ENCODE measurements at regions not wholly inside any gene's neighbourhood (a gene's known extent, or its start where the extent isn't known, plus 50 kb on each side); places are given as distances from the start of the nearest gene placed in this dataset.

- TF ChIP-seq POLR2AphosphoS5 (IDR thresholded peaks at IDR 0.05; ENCODE audit: low read depth, low read length): no peak
- TF ChIP-seq, protein P1, sequence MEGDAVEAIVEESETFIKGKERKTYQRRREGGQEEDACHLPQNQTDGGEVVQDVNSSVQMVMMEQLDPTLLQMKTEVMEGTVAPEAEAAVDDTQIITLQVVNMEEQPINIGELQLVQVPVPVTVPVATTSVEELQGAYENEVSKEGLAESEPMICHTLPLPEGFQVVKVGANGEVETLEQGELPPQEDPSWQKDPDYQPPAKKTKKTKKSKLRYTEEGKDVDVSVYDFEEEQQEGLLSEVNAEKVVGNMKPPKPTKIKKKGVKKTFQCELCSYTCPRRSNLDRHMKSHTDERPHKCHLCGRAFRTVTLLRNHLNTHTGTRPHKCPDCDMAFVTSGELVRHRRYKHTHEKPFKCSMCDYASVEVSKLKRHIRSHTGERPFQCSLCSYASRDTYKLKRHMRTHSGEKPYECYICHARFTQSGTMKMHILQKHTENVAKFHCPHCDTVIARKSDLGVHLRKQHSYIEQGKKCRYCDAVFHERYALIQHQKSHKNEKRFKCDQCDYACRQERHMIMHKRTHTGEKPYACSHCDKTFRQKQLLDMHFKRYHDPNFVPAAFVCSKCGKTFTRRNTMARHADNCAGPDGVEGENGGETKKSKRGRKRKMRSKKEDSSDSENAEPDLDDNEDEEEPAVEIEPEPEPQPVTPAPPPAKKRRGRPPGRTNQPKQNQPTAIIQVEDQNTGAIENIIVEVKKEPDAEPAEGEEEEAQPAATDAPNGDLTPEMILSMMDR (IDR thresholded peaks at IDR 0.05): no peak
- TF ChIP-seq, protein P2, sequence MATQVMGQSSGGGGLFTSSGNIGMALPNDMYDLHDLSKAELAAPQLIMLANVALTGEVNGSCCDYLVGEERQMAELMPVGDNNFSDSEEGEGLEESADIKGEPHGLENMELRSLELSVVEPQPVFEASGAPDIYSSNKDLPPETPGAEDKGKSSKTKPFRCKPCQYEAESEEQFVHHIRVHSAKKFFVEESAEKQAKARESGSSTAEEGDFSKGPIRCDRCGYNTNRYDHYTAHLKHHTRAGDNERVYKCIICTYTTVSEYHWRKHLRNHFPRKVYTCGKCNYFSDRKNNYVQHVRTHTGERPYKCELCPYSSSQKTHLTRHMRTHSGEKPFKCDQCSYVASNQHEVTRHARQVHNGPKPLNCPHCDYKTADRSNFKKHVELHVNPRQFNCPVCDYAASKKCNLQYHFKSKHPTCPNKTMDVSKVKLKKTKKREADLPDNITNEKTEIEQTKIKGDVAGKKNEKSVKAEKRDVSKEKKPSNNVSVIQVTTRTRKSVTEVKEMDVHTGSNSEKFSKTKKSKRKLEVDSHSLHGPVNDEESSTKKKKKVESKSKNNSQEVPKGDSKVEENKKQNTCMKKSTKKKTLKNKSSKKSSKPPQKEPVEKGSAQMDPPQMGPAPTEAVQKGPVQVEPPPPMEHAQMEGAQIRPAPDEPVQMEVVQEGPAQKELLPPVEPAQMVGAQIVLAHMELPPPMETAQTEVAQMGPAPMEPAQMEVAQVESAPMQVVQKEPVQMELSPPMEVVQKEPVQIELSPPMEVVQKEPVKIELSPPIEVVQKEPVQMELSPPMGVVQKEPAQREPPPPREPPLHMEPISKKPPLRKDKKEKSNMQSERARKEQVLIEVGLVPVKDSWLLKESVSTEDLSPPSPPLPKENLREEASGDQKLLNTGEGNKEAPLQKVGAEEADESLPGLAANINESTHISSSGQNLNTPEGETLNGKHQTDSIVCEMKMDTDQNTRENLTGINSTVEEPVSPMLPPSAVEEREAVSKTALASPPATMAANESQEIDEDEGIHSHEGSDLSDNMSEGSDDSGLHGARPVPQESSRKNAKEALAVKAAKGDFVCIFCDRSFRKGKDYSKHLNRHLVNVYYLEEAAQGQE (IDR thresholded peaks at IDR 0.05; ENCODE audit: insufficient read depth in 1 of 2, low read depth in 2 of 2, low read length in 1 of 2): no peak
Observed at GRCh38 chr3:10748040-10748439, 68.0 kb upstream of the SLC6A11 start.
